Panc1 (cell line): ENCODE measurements at regions not wholly inside any gene's neighbourhood (a gene's known extent, or its start where the extent isn't known, plus 50 kb on each side); places are given as distances from the start of the nearest gene placed in this dataset.

Experiments
- ATAC-seq: fragments of 200-7000 bp; cut with Tn5 transposase; 2 replicates; pipeline ENCODE4 v1.9.1; 2020; ENCODE audit warnings: mild to moderate bottlenecking, moderate library complexity
- BruUV-seq: library from RNA; stranded (reverse); fragments of 400-500 nt; replicated peaks from 2 replicates; lab custom pipeline; 2021; lab: Mats Ljungman, UMichigan
- CTCF ChIA-PET: fragments of 300-600 bp; sonication (Branson Sonifier 250); formaldehyde crosslinking; loops from one replicate; lab custom pipeline; 2022; ENCODE audit warnings: antibody characterized with exemption; lab: Charles Lee
- POLR2A ChIA-PET: fragments of 300-600 bp; sonication (Branson Sonifier 250); formaldehyde crosslinking; loops from one replicate; lab custom pipeline; 2022; ENCODE audit warnings: antibody characterized with exemption; lab: Charles Lee
- DNase-seq: peaks from one replicate; pipeline ENCODE4 v3.0.0-alpha.2; 2010; ENCODE audit warnings: low read depth, low spot score
- H3K27ac ChIP-seq: 2 replicates; pipeline ENCODE4 v1.5.1; 2011; ENCODE audit warnings: mild to moderate bottlenecking, low read length, inconsistent platforms
- H3K27me3 ChIP-seq: fragments of 200-500 bp; sonication (Bioruptor generic); 2 replicates; pipeline ENCODE4 v1.6.0; 2014; ENCODE audit warnings: low read length, inconsistent platforms; ENCODE audit not compliant: control insufficient read depth, insufficient read depth
- H3K36me3 ChIP-seq: fragments of 200-500 bp; sonication (Bioruptor generic); 2 replicates; pipeline ENCODE4 v1.5.1; 2014; ENCODE audit warnings: inconsistent platforms, mild to moderate bottlenecking, low read length, moderate library complexity; ENCODE audit not compliant: control insufficient read depth, insufficient read depth
- H3K4me1 ChIP-seq: 2 replicates; pipeline ENCODE4 v1.5.1; 2011; ENCODE audit warnings: inconsistent platforms, mild to moderate bottlenecking, low read length, moderate library complexity; ENCODE audit not compliant: control insufficient read depth, insufficient read depth
- H3K4me3 ChIP-seq, 2 experiments: 2 replicates each; pipeline ENCODE4 v1.5.1; 2011 to 2012; ENCODE audit warnings: low read depth in 2 of 2, low read length in 2 of 2, mild to moderate bottlenecking in 2 of 2, inconsistent platforms in 1 of 2, moderate library complexity in 1 of 2
- H3K9me3 ChIP-seq: fragments of 200-500 bp; sonication (Bioruptor generic); 2 replicates; pipeline ENCODE4 v1.5.1; 2014; ENCODE audit warnings: low read depth, mild to moderate bottlenecking, inconsistent platforms, low read length, moderate library complexity; ENCODE audit not compliant: control insufficient read depth, insufficient read depth
- CTCF ChIP-seq: fragments of 450-650 bp; IDR thresholded peaks from 2 replicates; pipeline ENCODE4 v1.5.1; 2017; ENCODE audit warnings: mild to moderate bottlenecking
- POLR2AphosphoS5 ChIP-seq: IDR thresholded peaks from 2 replicates; pipeline ENCODE4 v1.6.1; 2012; ENCODE audit warnings: mild to moderate bottlenecking, low read depth, low read length, moderate library complexity
- SIN3A ChIP-seq: IDR thresholded peaks from 2 replicates; pipeline ENCODE4 v1.6.1; 2012; ENCODE audit warnings: low read depth, mild to moderate bottlenecking, low read length, moderate library complexity, borderline replicate concordance; ENCODE audit not compliant: insufficient read depth
- TCF7L2 ChIP-seq: IDR thresholded peaks from 2 replicates; pipeline ENCODE4 v1.6.1; 2011; ENCODE audit warnings: mild to moderate bottlenecking, low read depth, low read length, inconsistent platforms
- in situ Hi-C: cut with HindIII; loops from 2 replicates; pipeline ENCODE4 v1.10.0; 2016; ENCODE audit warnings: low sequenced_read_pairs, low pct_unique_long_range_greater_than_20kb
- intact Hi-C: fragments of 100-400 bp; cut with micrococcal nuclease; formaldehyde crosslinking; loops from one replicate; pipeline ENCODE4 v1.10.0; 2022; ENCODE audit not compliant: unreplicated experiment
- TF ChIP-seq, protein P1 (sequence below), 2 experiments: IDR thresholded peaks; 2 replicates each; pipeline ENCODE4 v1.6.1; 2011 to 2012; ENCODE audit warnings: low read depth in 2 of 2, control low read depth in 1 of 2, low read length in 1 of 2, mild to moderate bottlenecking in 1 of 2, moderate library complexity in 1 of 2; ENCODE audit not compliant: insufficient read depth in 1 of 2

GRCh38 chr14:53591816-53592215, 364.8 kb downstream of the BMP4 start:
- POLR2A ChIA-PET = no interaction called here
- no peak overlapping the region for H3K27ac ChIP-seq
- H3K4me3 ChIP-seq = no peak overlapping the region
- H3K9me3 ChIP-seq = no peaks in the 10 kb centered on the region
- intact Hi-C loops (no loop called here), in situ Hi-C loops (no loop called here)
- no peaks in the 10 kb centered on the region for H3K27me3 ChIP-seq
- BruUV-seq = no TSS peak
- no peaks in the 10 kb centered on the region for H3K36me3 ChIP-seq
- H3K4me1 ChIP-seq = no peaks in the 10 kb centered on the region
- DNase-seq = no peak
- no peak for ATAC-seq
- no peak for TF ChIP-seq CTCF
- no peak for TF ChIP-seq POLR2AphosphoS5
- TF ChIP-seq SIN3A = no peak
- TF ChIP-seq, protein P1, sequence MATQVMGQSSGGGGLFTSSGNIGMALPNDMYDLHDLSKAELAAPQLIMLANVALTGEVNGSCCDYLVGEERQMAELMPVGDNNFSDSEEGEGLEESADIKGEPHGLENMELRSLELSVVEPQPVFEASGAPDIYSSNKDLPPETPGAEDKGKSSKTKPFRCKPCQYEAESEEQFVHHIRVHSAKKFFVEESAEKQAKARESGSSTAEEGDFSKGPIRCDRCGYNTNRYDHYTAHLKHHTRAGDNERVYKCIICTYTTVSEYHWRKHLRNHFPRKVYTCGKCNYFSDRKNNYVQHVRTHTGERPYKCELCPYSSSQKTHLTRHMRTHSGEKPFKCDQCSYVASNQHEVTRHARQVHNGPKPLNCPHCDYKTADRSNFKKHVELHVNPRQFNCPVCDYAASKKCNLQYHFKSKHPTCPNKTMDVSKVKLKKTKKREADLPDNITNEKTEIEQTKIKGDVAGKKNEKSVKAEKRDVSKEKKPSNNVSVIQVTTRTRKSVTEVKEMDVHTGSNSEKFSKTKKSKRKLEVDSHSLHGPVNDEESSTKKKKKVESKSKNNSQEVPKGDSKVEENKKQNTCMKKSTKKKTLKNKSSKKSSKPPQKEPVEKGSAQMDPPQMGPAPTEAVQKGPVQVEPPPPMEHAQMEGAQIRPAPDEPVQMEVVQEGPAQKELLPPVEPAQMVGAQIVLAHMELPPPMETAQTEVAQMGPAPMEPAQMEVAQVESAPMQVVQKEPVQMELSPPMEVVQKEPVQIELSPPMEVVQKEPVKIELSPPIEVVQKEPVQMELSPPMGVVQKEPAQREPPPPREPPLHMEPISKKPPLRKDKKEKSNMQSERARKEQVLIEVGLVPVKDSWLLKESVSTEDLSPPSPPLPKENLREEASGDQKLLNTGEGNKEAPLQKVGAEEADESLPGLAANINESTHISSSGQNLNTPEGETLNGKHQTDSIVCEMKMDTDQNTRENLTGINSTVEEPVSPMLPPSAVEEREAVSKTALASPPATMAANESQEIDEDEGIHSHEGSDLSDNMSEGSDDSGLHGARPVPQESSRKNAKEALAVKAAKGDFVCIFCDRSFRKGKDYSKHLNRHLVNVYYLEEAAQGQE (IDR thresholded peaks at IDR 0.05; ENCODE audit: insufficient read depth in 1 of 2, low read depth in 2 of 2, low read length in 1 of 2) = no peak
- TF ChIP-seq TCF7L2 = no peak
- CTCF ChIA-PET = no interaction called here

DNA sequence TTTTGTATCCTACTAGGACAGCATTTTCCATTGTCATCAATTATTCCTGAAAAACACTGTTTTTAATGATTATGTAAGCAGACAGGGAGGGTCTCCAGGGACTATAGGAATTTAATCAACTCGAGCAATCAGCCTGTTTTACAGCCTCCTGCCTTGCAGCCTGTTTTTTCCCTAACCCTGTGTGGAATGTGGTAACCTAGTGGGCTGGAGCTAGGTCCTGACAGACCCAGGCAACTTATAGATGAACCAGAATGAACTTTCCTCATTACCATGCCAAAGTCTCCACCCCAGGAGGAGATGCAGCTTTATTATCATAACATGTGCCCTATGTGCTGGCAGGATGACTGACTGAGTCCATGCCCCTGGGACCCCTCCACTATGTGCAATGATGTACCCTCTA, 375.1 kb downstream of the BMP4 start:
- intact Hi-C loops (no loop called here), in situ Hi-C loops (no loop called here)
- Histone ChIP-seq H3K27me3 (no peaks in the 10 kb centered on the region), H3K9me3 (no peaks in the 10 kb centered on the region), H3K27ac (no peak overlapping the region), H3K4me3 (no peak overlapping the region), H3K36me3 (no peaks in the 10 kb centered on the region), H3K4me1 (no peaks in the 10 kb centered on the region)
- ATAC-seq (no peak), DNase-seq (no peak)
- CTCF ChIA-PET = no interaction called here
- BruUV-seq = no TSS peak
- no peak for TF ChIP-seq POLR2AphosphoS5
- TF ChIP-seq CTCF = no peak
- TF ChIP-seq, protein P1 (IDR thresholded peaks at IDR 0.05; ENCODE audit: insufficient read depth in 1 of 2, low read depth in 2 of 2, low read length in 1 of 2) = no peak
- no peak for TF ChIP-seq SIN3A
- TF ChIP-seq TCF7L2 = no peak
- POLR2A ChIA-PET = no interaction called here
